ENCODE measurements at regions not wholly inside any gene's neighbourhood (a gene's known extent, or its start where the extent isn't known, plus 50 kb on each side); places are given as distances from the start of the nearest gene placed in this dataset.

DNA sequence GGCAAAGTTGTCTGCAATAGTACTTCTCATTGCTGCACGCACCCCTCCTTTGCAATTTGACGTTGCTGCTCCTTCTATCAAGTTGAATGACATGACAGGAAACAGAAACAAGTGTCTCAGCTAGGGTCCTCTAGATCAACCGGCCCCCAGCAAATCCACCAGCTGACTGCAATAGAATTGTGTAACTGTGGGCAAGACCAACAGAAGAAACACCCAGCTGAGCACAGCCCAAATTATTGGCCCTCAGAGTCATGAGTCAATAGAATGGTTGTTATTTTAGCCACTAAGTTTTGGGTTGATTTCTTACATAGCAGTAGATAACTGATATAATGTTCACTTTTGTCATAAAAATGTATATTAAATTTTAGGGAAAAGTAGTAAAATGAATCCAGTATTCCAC is 202.7 kb downstream of the MAFB start:
- no peak for DNase-seq

DNA sequence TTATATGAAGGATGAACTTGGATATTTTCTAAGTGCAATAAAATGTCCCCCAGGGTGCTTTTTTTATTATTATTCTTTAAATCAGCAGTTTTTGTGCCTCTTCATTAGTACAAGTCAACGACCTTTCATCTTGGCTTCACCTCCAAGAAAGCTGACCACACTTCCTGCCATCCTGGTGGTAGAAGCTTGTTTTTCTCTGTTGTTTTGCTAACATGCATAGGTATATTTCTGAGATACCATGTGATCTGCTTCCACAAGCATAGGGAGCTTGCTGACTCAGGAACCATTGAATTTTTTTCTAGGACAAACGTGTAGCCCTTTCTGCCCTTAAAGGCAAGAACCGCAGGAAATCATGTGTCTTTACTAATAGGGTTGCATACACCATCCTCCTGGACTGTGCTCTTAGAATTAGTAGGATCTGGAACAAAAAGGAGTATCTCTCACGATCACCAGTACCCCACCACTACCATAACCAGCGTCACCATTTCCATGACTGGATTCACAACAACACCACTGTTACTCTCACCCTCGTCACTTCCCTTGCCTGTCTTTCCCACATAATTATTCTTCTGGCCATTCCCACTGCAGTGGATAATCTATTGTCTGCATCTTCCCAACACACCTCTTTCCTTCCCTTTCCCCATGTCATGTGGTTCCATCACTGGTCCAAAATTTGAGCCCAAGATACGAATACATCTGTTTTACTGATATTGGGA is 207.1 kb downstream of the MAFB start:
- no peak for DNase-seq

DNA sequence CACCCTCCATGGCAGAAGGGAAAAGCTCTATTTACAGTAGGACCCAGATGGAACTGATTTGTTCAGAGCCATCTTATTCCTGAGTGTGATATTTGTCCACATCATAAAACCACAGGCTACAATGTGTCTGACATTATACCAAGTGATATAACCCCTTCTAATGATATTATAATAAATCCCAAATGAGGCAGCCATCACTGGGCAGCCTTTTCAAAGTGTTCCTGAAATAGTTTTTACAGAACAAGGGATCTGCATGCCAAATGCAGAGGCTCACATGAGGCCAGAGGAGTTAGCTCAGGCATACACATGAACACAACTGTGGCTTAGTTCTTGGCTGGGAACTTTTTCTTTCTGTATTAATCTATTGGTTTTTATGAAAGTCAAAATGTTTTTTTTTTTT is 207.7 kb downstream of the MAFB start:
- no peak for DNase-seq

DNA sequence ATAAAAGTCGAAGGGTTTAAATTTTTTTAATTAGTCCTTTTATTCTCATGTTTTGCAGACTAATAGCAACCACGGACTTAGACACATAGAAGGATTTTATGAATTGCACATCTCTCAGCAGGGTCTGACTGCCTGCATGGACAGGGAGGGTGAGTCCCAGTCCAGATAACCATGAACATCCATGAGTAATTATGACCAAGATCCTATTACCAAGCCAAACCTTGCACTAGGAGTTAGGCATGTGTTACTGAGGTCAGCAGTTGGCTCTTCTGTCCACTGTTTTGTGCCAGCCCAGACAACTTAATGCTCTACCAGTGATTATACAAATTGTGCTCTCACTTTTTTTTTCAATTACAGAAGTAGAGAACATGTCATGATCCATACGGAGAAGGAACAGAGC is 211.2 kb downstream of the MAFB start:
- DNase-seq: no peak

DNA sequence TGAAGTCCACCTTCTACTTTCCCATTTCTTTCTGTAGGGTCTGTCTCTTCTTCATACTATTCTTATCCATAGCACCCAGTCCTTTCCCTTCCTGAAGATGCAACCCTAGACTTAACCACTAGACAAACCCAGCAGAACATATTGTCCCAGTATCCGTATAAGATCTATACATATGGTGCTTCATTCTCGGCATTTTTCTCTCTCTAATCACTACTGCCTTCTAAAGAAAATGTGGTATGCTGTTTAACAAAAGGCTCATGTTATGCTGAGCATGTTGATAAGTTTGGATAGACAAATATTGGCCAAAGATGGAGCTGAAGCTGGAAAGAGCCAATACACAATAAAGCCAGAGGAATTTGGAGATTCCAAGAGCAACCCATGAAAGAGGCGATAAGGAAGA is 212.6 kb downstream of the MAFB start:
- no peak for DNase-seq

DNA sequence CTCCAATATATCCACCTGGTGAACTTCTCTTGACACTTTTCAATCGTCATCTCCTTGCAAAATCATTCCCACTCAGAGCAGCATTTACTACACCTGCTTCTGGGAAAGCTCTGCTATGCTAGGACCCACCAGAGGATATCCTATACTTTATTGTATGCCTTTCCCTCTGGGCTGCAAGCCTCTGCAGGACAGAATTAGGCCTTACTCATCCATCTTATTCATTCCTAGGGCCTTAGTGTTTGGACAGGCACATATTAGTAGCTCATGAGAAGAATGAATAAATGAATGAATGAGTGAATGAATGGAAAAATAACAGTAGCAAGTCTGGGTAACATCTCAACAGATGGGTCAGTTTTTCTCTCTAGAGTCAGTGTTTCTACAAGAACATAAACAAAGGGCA is 216.1 kb downstream of the MAFB start:
- DNase-seq: no peak

DNA sequence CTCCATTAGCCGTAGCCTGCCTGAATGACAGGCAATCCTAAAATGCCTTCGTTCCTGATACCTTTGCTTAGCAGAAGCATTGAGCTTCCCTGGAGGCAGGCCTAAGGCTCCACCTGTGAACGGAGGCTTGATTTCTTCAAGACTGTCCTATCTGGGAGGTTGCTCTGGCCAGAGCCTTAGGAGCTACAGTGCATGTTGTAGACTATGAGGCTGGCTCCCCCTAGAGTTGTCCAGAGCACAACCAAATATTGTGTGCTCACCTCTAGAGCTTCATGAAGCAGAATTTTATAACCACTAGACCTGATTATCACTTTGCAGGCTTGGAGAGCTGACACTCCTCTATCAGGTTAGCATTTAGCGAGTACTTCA is 217.8 kb downstream of the MAFB start:
- DNase-seq: no peak

DNA sequence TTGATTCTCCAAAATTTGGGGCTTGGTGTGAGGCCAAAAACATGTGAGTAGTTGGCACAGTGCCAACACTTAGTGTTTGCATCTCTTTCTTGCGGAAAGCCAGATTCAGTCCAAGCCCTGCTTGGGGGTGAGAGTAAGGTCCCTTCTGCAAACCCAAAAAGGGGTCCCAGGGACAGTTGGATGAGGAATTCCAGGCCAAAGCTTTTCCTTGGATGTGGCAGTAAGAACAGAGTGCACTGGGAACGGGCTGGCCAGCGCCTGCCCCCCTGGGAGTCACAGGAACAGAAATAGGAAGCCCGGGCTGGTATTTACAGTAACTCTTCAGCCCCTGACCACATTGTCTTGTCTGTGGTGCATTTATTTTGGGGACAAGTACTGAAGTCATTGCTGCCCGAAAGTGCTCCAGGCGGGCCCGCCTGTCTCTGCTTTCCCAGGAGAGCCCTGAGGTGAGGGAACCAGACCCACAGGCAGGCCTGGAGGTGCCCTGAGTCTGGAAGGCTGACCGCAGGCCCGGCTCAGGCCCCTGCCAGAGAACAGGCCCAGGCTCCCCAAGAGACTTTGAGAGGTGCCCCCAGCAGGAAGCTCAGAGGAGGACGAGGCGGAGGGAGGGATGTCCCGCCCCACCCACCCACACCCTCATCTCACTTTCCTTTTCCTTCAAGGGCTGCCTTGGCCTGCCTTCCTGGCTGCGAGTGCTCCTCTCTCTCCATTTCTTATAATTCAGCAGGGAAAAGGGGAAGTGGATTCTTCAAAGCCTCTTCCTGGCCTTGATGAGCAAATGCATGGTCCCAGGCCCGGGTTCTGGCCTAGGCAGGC is 218.4 kb downstream of the MAFB start:
- DNase-seq: no peak

DNA sequence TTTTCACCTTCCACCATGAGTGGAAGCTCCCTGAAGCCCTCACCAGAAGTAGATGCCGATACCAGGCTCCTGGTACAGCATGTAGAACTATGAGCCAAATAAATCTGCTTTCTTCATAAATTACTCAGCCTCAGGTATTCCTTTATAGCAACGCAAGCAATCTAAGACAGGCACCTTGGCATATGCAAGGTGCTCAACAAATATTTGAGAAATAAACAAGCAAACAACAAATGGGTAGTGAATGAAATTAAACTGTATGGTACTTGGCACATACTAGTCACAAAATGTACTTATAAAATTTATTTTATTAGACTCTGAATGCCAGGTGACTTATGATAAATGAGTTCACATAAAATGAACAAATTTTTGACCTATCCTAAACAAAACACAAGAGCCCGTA is 220.3 kb downstream of the MAFB start:
- DNase-seq: no peak

DNA sequence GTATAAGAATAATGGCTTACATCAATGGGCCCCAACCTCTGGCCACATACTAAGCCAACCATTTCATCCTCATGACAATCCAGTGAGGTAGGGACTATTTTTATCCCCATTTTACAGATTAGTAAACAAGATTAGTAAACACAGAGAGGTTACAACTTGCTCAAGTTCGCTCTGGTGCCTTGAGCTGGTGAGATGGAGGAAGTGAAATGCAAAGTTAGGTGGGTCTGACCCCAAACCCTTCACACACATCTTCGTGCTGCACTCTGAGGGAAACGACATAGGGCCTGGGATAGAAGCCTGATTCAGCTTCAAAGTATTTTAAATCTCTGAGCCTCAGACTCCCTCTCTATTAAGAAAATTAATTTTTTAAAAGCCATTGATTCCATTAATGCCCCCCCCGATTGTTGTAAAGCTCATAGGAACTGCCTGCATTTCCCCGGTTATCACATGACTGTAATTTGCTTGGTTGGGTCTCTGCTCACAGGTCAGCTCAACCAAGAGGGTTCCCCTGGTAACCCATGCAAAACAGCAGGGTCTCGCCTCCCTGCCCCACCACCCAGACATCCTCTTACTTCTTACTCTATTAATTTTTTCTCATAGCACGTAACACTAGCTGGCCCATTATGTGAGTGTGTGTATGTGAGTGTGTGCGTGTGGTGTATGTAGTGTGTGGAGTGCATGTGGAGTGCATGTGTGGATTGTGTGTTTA is 221.2 kb downstream of the MAFB start:
- no peak for DNase-seq

DNA sequence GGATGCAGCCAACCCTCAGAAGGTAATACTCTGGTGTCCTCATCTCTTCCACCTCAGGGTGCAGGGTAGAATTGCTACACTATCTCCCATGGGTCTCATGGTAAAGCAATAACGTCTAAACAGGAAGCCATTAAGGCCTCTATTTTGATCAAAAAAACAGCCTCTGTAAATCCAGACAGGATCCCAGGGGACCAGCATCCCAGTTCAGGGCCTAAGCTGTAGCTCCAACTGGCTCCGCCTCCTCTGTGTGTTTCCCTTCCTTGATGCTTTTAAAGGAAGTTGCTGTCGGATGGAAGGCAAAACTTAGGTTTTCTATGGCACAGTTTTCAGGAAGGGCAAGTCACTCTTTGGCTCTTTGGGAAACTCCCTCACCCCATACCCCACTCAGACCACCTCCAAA is 222.0 kb downstream of the MAFB start:
- DNase-seq: no peak

DNA sequence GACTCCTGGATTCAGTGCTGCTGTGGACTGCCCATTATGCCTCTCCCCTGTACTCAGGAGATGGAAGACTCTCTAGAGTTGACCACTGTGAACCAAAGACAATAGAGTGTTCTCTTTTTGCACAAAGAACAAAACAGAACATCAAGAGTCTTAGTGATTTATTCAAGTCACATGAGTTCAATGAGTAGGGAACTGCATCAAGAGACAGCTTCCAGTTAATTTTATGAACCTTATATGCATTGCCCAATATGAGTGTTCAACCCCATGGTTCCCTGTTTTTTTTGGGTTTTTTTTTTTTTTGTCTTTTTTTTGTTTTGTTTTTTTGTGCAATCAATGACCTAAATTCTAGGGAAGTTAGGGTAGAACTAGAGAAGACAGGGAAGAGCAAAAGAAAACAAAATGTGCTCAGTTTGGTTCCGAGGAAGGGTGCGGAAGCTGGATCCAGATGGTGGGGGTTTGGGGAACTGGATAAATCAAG is 224.3 kb downstream of the MAFB start:
- no peak for DNase-seq

DNA sequence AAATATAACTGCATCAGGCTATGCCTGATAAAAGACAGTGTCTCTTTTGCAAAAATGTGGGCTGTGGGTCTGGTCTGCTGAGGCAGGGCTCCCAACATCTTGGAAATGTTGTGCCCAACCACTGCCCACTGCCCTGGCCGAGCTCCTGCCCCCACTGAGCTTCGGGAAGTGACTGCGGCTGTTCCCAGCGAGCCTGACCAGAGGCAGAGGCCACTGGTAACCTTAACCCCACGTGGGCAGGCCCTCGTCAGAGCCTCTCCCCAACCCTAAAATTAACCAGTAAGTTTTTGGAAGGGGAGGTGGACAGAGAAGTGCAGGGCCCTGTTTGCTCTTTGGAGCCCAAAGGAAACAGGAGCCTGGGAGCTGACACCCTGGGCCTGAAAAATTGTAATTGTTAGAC is 225.9 kb downstream of the MAFB start:
- no peak for DNase-seq

DNA sequence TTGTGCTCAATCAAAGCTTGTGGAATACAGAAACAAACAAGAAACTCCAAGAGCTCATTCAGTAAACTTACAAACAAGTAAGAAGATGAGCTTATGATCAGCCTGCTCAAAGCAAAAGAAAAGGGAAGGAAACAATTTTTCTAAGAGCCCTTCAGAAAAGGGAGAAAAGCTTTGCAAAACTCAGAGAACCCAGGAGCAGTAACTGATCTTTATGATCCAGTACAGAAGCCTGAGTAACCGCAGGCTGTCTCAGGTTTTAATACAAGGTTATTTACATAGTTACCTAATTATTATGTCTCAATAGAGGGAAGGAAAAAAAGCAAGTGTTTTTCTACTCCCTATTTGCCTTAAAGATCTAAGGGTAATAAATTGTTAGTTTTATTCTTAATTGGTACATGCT is 226.5 kb downstream of the MAFB start:
- no peak for DNase-seq

DNA sequence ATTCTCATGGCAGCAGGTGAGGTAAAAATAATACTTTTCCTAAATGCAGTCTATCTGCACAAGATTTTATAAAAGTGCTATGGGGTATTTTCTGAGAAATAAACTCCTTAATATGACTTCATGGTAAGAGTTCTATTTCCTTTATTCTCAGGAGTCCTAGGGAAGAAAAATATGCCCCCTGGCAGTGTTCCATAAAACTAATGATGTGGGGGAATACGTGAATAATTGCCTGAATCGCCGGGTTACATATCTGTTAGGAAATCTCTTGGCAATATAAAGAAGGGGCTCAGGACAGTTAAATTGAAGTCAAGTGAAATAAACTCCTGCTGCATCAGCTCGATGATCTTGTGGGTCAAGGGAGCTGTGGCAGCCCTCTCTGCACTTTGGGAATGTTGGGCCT is 229.7 kb downstream of the MAFB start:
- no peak for DNase-seq

DNA sequence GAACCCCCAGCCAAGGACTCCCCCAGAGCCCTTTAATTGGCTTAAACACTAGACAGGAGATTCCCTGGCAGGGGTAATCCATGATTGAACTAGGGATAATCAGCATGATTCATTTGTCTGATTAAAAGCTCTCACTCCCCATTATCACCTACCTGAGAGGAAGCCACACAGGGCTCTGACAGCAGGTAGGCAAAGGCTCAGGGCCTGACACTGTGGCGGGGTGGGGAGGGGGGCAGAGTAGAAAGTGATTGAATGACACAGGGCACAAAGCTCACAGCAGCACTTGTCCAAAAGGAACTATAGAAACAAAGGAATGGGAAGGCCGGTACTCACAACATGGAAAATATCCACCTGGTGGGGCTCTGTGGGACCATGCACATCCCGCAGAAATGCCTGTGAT is 231.6 kb downstream of the MAFB start:
- no peak for DNase-seq

DNA sequence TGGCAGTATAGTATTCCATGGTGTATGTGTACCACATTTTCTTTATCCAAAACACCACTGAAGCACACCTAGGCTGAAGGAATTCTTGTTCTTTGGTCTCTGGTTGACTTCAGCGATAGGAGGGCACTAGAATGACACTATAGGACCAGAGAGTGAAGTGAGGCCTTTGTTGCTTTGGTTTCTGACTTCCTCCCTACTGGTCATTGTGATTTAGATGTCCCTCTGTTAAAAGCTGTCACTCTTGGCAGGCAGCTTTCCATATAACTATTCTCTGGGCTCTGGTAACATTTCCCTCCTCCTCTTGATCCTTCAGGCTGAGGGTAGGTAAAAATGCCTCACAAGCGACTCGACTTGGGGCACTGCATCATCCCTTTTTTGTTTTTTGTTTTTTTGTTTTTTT is 236.3 kb downstream of the MAFB start:
- no peak for DNase-seq

DNA sequence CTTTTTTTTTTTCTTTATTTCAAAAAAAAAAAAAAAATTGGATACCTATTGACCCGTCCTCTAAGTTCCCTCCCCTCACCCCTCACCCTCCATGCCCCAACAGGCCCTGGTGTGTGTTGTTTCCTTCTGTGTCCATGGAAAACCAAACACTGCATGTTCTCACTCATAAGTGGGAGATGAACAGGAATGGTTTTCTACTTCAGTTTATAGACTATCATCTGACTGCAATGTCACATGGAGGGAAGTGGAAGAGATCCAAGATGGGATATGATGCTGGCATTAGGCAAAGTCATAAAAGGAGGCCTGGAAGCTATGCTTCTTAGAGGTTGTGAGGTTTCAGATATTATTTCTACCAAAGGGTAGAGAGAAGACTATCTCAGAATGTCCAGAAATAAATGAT is 237.5 kb downstream of the MAFB start:
- DNase-seq: no peak

DNA sequence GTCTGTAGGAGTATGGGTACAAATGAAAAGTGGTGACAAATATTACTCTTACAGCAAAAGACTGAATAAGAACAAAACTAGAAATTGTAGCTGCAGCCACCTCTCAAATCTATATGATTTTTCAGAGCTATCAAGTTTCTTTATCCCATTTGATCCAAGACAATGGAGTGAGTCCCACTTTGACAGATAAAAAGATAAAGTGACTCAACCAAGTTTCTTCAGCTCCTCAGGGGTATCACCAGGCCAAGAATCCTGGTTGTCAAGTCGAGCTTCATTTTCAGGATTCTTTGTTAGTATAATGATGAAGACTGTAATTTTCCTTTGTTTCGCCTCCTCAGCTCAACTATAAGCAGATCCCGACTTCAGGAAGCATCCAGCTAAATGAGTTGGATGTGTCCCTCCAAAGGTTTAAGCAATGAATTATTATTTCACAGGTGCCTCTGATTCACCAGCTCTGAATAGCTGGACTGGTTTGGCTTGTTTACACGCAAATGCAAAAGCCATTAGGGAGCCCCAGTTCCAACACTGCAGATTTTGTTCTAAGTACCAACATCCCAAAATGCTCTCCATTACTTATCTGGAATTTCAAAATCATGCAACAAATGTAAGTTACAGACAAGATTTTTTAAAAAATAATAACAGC is 238.9 kb downstream of the MAFB start:
- no peak for DNase-seq

DNA sequence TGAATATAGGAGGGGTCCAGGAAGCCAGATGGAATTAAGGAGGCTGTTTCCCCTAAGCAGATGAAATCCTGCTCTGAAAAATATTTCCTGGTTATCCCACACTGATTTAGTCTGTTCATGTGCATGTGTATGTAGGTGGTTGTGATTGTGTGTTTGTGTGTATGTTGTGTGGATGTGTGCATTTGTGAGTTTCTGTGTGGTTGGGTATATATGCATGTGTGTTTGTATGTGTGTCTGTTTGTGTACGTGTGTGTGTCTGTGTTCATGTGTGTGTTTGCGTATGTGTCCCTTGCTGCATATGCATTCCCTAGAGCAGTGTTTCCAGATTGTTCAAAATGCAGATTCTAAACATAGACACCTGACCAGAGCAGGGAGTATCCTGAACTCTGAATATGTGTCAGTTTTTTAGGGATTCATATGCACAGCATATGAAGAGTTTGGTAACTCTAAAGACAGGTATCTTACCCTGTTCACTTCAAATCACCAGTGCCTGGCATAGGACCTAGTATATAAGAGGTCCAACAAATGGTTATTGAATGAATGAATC is 239.8 kb downstream of the MAFB start:
- no peak for DNase-seq

DNA sequence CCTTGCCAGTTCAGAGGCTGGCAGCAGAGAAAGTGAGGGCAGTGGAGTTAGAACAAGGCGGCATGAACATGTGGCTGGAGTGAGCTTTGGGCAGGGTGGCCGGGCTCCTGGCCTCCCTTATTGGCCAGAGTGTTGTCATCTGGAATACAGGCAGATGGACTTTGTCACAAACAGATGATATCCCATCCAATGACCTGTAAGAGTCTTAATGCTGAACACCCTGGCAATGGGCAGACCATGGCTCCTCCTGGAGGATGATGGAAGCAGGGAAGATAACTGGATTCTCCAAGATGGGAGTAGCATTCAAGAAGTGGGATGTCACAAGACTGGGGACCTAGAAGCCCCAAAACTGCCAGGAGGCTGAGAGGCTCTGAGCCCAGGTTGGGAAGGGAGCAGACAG is 242.1 kb downstream of the MAFB start:
- DNase-seq: no peak

DNA sequence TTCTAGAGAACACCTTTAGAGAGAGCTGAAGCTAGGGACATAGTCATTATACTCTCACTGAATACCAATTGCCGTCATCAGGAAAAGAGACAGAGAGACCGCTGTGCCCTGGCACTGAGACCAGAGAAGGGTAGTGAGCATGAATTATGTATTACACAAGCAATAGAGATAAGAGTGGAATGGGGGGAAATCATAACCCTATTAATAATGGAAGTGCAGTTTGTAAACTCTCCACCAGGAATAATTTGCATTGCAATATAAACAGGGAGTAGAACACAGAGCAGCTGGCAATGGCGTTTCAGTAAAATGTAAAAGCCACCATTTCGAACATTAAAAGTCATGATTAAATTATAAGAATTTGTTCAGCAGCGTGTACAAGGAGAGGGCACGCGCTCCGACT is 244.5 kb downstream of the MAFB start:
- DNase-seq: no peak

DNA sequence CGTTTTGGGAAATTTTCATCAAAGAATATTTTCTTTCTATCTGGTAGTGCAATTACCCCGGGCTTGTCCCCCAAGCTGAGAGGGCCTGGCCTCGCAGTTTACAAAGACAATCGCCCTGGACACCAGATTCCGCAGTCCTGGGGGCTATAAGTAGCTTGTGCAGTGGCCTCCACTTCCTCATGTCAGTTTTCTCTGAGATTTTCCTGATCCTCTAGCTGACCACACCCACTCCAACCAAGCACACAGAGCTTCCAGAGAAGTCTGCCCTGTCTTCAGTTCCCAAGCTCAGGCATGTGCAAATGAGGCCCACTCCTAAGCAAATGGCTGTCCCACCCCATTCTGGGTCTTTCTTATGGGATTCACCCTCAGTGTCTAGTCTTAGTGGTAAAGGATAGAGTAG is 245.3 kb downstream of the MAFB start:
- no peak for DNase-seq

Data from NCI-H1417 treated with DMSO at 0.1 percent for 48 hours (cell line).